Hepatocyte (in vitro differentiated cells): ENCODE measurements at regions not wholly inside any gene's neighbourhood (a gene's known extent, or its start where the extent isn't known, plus 50 kb on each side); places are given as distances from the start of the nearest gene placed in this dataset.

ENCODE experiments used
- DNase-seq: peaks from one replicate; pipeline ENCODE4 v3.0.0-alpha.2; 2016; ENCODE audit warnings: low spot score
- H2AFZ ChIP-seq: fragments of 200-600 bp; sonication (generic); 2 replicates; pipeline ENCODE4 v1.6.0; 2016; ENCODE audit warnings: antibody characterized with exemption, mild to moderate bottlenecking
- H3K27ac ChIP-seq: fragments of 200-600 bp; sonication (generic); 2 replicates; pipeline ENCODE4 v1.5.1; 2016; ENCODE audit warnings: mild to moderate bottlenecking
- H3K27me3 ChIP-seq: fragments of 200-600 bp; sonication (generic); 2 replicates; pipeline ENCODE4 v1.6.1; 2016
- H3K36me3 ChIP-seq: fragments of 200-600 bp; sonication (generic); replicated peaks from 2 replicates; pipeline ENCODE4 v1.5.1; 2016; ENCODE audit warnings: low read depth; ENCODE audit not compliant: insufficient read depth
- H3K4me1 ChIP-seq: fragments of 200-600 bp; sonication (generic); 2 replicates; pipeline ENCODE4 v1.5.1; 2016; ENCODE audit warnings: mild to moderate bottlenecking, moderate library complexity; ENCODE audit not compliant: insufficient read depth
- H3K4me2 ChIP-seq: fragments of 200-600 bp; sonication (generic); 2 replicates; pipeline ENCODE4 v1.6.0; 2016
- H3K4me3 ChIP-seq: fragments of 200-600 bp; sonication (generic); 2 replicates; pipeline ENCODE4 v1.5.1; 2016; ENCODE audit warnings: mild to moderate bottlenecking
- H3K79me2 ChIP-seq: fragments of 200-600 bp; sonication (generic); 2 replicates; pipeline ENCODE4 v1.6.0; 2017; ENCODE audit warnings: mild to moderate bottlenecking
- H3K9me2 ChIP-seq: fragments of 200-600 bp; sonication (generic); replicated peaks from 2 replicates; pipeline ENCODE4 v1.6.0; 2017; ENCODE audit warnings: mild to moderate bottlenecking; ENCODE audit not compliant: insufficient read depth
- H3K9me3 ChIP-seq: fragments of 200-600 bp; sonication (generic); 2 replicates; pipeline ENCODE4 v1.5.1; 2016; ENCODE audit warnings: low read depth, mild to moderate bottlenecking
- H4K20me1 ChIP-seq: fragments of 200-600 bp; sonication (generic); 2 replicates; pipeline ENCODE4 v1.6.0; 2016; ENCODE audit warnings: mild to moderate bottlenecking; ENCODE audit not compliant: insufficient read depth, poor library complexity, severe bottlenecking
- EZH2 ChIP-seq: fragments of 200-600 bp; sonication (generic); IDR thresholded peaks from 2 replicates; pipeline ENCODE4 v1.6.1; 2016; ENCODE audit warnings: antibody characterized with exemption, mild to moderate bottlenecking, borderline replicate concordance
- EZH2phosphoT487 ChIP-seq: fragments of 200-600 bp; sonication (generic); IDR thresholded peaks from one replicate; pipeline ENCODE4 v1.6.1; 2018; ENCODE audit warnings: antibody characterized with exemption, mild to moderate bottlenecking, low read depth, moderate library complexity; ENCODE audit not compliant: unreplicated experiment, severe bottlenecking
- WGBS: methylation state at CpG from one replicate; pipeline ENCODE4 v1.1.6; 2016; ENCODE audit warnings: low lambda C conversion rate; ENCODE audit errors: missing lambda C conversion rate; 5-methylcytosine and 5-hydroxymethylcytosine counted together
- TF ChIP-seq, protein P1 (sequence below): fragments of 200-600 bp; sonication (generic); IDR thresholded peaks from 2 replicates; pipeline ENCODE4 v1.5.1; 2016; ENCODE audit warnings: antibody characterized with exemption, mild to moderate bottlenecking; ENCODE audit not compliant: poor library complexity

DNA sequence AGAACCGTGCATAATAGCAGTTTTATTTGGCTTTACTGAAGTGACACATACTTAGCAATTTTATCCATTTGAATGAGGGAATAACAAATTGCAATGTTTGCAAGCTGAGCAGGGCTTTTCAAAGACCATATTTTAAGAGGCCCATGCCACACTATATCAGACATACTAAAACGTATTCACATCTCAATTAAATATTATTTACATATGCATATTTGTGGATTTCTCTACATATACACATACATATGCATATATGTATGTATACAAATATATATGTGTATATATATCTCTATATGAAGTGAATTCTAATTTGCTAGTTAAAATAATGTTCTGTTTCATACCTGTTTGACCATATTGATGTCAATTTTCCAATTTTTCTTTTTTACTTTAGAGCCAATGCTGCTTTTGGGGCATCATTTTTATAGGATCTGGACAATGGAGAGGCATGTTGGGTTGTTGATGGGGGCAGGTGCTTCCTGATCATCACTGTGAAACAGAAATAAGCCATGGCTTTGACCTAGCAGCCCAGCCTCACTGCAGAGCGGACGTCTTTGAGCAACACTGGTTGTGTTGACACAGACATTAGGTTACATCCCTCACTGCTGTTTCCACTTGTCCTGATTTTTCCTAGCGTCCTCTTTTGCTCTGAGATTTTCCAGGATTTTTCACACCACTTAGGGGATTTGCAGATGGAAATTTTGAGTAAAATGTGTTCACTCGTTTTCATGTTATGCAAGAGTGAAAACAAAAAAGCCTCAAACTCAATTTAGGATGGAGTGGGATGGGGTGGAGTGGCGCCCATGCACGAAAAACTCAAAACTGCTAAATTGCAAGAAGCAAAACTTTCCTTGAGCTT lies 56.9 kb downstream of the RDH14 start:
- H3K4me1 ChIP-seq = no peaks in the 10 kb centered on the region
- no peaks in the 10 kb centered on the region for H3K79me2 ChIP-seq
- H3K4me2 ChIP-seq = no peak overlapping the region
- WGBS = 73% methylated on average over 8 of the region's 8 CpGs
- no peak overlapping the region for H2AFZ ChIP-seq
- no peak for TF ChIP-seq EZH2phosphoT487
- TF ChIP-seq, protein P1, sequence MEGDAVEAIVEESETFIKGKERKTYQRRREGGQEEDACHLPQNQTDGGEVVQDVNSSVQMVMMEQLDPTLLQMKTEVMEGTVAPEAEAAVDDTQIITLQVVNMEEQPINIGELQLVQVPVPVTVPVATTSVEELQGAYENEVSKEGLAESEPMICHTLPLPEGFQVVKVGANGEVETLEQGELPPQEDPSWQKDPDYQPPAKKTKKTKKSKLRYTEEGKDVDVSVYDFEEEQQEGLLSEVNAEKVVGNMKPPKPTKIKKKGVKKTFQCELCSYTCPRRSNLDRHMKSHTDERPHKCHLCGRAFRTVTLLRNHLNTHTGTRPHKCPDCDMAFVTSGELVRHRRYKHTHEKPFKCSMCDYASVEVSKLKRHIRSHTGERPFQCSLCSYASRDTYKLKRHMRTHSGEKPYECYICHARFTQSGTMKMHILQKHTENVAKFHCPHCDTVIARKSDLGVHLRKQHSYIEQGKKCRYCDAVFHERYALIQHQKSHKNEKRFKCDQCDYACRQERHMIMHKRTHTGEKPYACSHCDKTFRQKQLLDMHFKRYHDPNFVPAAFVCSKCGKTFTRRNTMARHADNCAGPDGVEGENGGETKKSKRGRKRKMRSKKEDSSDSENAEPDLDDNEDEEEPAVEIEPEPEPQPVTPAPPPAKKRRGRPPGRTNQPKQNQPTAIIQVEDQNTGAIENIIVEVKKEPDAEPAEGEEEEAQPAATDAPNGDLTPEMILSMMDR = no peak
- no peak for TF ChIP-seq EZH2
- DNase-seq = no peak
- H3K27me3 ChIP-seq = no peaks in the 10 kb centered on the region
- no peaks in the 10 kb centered on the region for H4K20me1 ChIP-seq
- H3K36me3 ChIP-seq = no peaks in the 10 kb centered on the region
- H3K9me3 ChIP-seq = no peaks in the 10 kb centered on the region
- no peaks in the 10 kb centered on the region for H3K9me2 ChIP-seq
- no peak overlapping the region for H3K4me3 ChIP-seq
- H3K27ac ChIP-seq = no peak overlapping the region

DNA sequence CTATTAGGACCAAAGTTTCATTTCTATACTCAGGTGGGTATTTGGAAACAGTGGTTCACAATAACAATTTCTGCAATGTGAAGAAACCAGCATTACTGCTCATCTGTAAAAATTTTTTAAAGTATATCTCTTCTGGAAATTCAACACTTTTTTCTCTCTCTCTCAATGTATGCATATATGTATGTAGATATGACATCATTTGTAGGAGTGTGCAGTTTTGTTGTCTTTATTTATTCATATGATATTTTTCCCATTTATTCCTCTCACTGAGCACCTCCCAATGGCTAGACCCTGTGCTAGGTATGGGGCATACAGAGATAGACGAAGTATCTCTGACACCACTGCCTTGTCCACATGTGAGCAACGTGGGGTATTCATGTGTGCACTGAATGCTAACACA lies 58.3 kb downstream of the RDH14 start:
- no peaks in the 10 kb centered on the region for H3K36me3 ChIP-seq
- no peak for DNase-seq
- no peak overlapping the region for H3K27ac ChIP-seq
- H2AFZ ChIP-seq = no peak overlapping the region
- H3K9me2 ChIP-seq = no peaks in the 10 kb centered on the region
- no peak overlapping the region for H3K4me3 ChIP-seq
- H4K20me1 ChIP-seq = no peaks in the 10 kb centered on the region
- H3K4me1 ChIP-seq = peaks cover 8% of the 10 kb centered on the region
- no peak overlapping the region for H3K4me2 ChIP-seq
- WGBS = 76% methylated on average over 2 of the region's 2 CpGs
- TF ChIP-seq EZH2 (no peak), EZH2phosphoT487 (no peak)
- TF ChIP-seq, protein P1 = no peak
- no peaks in the 10 kb centered on the region for H3K9me3 ChIP-seq
- no peaks in the 10 kb centered on the region for H3K27me3 ChIP-seq
- H3K79me2 ChIP-seq = no peaks in the 10 kb centered on the region

GRCh38 chr2:18501729-18502128 lies 58.7 kb downstream of the RDH14 start:
- WGBS = 83% methylated on average over 1 of the region's 1 CpG
- DNase-seq = no peak
- Histone ChIP-seq H2AFZ (no peak overlapping the region), H3K27ac (no peak overlapping the region), H3K27me3 (no peaks in the 10 kb centered on the region), H3K79me2 (no peaks in the 10 kb centered on the region), H3K4me3 (no peak overlapping the region), H3K4me2 (no peak overlapping the region), H3K9me3 (no peaks in the 10 kb centered on the region), H3K9me2 (no peaks in the 10 kb centered on the region), H4K20me1 (no peaks in the 10 kb centered on the region), H3K36me3 (no peaks in the 10 kb centered on the region), H3K4me1 (peaks cover 8% of the 10 kb centered on the region)
- TF ChIP-seq EZH2phosphoT487 (no peak), EZH2 (no peak)
- TF ChIP-seq, protein P1 = no peak
